D721Med (cell line): ENCODE measurements at regions not wholly inside any gene's neighbourhood (a gene's known extent, or its start where the extent isn't known, plus 50 kb on each side); places are given as distances from the start of the nearest gene placed in this dataset.

Experiments used
- DNase-seq: peaks from one replicate; pipeline ENCODE4 v3.0.0; 2011; ENCODE audit warnings: low spot score; ENCODE audit not compliant: insufficient read length
- FAIRE-seq: peaks from 2 replicates; lab custom pipeline; 2011; peaks lifted over from hg19 to GRCh38; lab: Jason Lieb, UNC
- TF ChIP-seq, protein P1 (sequence below): IDR thresholded peaks from 2 replicates; pipeline ENCODE4 v1.5.1; 2012; ENCODE audit warnings: mild to moderate bottlenecking, control low read depth; ENCODE audit not compliant: insufficient read depth; ENCODE audit errors: missing control alignments

DNA sequence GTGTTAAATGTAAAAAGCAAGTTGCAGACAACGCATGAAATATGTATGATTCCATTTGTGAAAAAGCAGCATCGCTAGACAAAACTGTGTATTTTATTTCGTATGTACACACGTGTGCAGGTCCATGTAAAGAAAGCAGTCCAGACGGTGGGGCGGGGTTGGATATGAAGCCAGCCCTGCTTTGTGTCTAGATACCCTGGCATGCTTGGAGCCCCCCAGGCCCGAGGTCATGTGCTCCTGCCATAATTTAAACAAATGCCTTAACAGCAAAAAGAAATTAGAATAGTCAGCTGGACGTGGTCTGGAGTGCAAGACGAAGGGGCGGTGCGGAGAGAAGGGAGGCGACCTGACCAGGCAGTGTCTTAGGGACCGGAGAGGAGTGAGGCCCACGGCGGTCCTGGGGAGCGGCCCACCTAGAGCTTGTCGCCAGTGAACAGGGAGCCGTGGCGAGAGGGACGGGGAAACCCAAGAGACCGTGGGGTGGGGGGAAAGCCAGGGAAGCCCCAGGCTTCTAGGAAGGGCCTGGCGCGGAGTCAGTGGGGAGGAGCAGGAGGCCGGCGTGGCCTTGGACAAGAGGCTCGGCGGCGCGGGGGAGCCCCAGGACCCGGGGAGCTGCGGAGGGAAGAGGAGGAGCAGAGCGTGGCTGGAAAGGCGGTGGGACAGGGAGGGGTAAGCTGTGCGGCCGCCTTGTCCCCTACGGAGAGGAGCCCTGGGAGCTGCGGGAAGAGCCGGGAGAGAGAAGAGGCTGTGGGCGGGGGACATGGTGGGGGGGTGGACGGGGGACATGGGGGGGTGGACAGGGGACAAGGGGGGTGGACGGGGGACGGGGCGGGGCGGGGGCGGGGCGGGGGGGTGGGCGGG is 118.5 kb upstream of the C14orf180 start:
- DNase-seq (no peak), FAIRE-seq (no peak)
- TF ChIP-seq, protein P1, sequence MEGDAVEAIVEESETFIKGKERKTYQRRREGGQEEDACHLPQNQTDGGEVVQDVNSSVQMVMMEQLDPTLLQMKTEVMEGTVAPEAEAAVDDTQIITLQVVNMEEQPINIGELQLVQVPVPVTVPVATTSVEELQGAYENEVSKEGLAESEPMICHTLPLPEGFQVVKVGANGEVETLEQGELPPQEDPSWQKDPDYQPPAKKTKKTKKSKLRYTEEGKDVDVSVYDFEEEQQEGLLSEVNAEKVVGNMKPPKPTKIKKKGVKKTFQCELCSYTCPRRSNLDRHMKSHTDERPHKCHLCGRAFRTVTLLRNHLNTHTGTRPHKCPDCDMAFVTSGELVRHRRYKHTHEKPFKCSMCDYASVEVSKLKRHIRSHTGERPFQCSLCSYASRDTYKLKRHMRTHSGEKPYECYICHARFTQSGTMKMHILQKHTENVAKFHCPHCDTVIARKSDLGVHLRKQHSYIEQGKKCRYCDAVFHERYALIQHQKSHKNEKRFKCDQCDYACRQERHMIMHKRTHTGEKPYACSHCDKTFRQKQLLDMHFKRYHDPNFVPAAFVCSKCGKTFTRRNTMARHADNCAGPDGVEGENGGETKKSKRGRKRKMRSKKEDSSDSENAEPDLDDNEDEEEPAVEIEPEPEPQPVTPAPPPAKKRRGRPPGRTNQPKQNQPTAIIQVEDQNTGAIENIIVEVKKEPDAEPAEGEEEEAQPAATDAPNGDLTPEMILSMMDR, result no peak

DNA sequence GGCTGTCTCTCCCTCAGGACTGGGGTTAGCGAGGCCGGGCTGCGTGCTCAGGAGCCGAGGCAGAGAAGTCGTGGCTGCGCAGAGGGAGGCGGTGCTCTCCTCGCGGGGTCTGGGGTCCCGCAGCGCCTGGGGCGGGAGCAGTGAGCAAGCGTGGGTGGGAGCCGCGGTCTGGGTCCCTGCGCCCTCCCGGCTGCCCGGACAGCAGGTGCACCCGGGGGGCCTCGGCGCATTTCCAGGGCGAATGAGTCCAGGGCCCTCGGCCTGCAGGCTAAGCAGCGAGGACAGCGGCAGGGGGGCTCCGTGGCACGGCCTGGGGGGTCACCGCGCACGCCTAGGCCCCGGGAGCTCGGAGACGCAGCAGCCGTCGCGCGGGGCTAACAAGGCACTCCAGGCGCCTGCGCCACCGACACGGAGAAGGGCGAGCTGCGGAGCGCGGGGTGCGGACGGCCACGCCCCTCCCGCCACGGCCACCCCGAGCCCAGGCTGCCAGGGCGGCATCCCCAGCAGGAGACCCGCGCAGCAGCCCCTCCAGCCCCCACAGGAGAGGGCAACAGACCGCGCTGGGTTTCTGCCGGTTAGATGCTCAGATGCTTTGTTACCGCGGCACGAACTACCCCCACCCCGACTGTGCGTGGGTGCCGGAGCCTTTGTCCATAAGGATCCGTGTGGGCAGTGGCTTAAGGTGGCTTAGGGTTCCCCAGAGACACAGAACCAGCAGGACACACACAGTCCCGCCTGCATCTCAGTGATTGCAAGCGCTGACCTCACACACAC is 117.7 kb upstream of the C14orf180 start:
- FAIRE-seq (no peak), DNase-seq (no peak)
- TF ChIP-seq, protein P1, result no peak

DNA sequence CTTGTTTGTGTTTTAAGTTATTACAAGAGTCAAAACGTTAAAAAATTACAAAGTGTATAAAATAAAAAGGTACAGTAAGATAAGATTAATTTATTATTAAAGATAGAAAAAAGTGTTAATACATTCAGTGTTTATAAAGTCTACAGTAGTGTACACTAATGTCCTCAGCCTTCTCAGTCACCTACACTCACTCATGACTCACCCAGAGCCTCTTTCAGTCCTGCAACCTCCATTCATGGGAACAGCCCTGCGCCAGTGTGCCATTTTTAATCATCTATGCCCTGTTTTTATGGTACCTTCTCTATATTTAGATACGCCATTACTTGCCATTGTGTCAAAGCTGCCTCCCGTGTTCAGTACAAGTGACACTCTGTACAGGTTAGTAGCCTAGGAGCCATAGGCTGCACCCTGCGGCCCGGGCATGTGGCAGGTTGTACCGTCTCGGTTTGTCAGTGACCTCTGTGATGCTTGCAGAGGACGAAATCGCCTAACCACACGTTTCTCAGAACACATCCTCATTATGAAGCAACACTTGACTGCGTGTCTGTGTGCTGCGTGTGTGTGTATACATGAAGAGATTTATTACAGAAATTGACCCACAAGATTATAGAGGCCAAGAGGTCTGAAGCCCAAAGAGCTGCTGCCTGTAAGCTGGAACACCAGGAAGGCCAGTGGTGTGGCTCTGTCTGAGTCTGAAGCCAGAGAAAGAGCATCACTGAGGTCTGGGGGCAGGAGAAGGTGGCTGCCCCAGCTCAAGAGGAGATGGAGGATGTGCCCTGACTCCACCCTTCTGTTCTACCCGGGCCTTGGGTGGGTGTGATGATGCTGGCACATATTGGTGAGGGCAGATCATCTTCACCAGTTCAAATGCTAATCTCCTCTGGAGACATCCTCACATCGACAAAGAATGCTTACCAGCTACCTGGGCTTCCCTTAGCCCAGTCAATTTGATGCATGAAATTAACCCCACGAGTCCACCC is 116.6 kb upstream of the C14orf180 start:
- FAIRE-seq, result no peak
- DNase-seq, result no peak
- TF ChIP-seq, protein P1, result no peak

DNA sequence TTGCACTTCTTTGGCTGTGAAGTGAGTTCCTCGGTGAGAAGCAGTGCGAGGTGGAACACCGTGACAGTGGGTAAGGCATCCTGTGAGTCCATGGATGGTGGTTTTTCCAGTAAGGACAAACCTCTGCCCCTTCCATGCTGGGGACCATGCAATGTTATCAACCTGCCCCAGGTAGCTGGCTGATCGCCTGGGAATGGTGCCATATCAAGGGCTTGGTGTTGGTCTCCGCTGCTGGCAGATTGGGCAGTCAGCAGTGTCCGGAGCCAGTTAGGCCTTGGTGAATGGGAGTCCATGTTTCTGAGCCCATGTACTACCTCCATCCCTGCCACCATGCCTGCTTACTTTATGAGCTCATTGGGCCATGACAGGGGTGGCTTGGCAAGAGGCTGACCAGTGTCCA is 114.7 kb upstream of the C14orf180 start:
- TF ChIP-seq, protein P1, result no peak
- FAIRE-seq, result no peak
- no peak for DNase-seq

DNA sequence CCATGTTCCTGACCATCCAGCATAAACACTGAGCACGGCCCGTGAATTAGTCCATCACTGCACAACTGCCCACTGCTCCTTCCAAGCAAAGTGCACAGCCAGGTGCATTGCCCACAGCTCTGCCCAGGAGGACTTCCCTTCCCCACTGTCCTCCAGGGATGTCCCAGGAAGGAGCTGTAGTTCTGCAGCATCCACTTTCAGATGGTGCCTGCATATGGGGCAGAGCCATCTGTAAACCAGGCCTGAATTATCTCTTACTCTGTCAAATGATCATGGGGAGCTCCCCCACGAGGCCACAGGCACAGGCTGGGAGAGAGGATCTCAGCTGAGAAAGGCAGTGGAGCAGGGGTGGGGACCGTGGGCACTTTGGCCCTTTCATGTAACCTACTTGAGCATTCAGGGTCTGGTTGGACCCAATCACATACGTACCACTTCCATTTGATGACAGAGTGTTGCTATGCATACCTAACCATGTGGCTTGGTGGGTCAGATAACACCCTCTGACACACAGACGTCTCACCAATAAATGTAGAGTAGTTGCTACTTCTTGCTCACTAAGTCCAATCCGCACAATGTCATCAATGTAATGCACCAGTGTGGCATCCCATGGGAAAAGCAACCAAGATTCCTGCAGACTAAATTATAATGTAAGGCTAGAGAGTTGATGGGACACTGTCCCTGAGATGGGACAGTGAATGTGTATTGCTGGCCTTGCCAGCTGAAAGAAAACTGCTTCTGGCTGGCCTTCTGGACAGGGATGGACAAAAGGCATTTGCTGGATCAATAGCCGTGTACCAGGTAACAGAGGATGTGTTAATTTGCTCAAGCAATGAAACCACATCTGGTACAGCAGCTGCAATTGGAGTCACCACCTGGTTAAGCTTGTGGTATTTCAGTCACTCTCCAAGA is 113.8 kb upstream of the C14orf180 start:
- TF ChIP-seq, protein P1, result no peak
- DNase-seq (no peak), FAIRE-seq (no peak)

DNA sequence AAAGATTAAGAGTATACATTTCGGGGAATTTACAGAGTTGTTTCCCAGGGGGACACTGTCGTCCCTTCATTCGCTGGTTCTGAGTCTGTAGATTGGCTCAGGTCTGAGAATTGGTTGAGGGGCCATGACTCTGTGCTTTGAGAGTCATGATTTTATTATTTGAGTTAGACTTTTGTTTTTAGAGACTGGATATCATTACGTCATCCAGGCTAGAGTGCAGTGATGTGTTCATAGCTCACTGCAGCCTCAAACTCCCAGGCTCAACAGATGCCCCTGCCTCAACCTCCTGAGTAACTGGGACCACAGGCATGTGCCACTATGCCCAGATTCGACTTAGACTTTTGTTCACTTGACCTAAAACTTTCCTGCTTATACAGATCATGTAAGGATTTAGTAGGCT is 112.3 kb upstream of the C14orf180 start:
- FAIRE-seq, result no peak

More for the DNA sequence above, 112.3 kb upstream of the C14orf180 start:
- TF ChIP-seq, protein P1, result no peak
- DNase-seq, result no peak
